Activated naive CD4-positive, alpha-beta T cell treated with anti-CD3 and anti-CD28 coated beads for 36 hours (primary cell): ENCODE measurements at regions not wholly inside any gene's neighbourhood (a gene's known extent, or its start where the extent isn't known, plus 50 kb on each side); places are given as distances from the start of the nearest gene placed in this dataset.

Source experiments
- CTCF ChIA-PET: fragments of 350-600 bp; sonication (Branson Sonifier 250); formaldehyde crosslinking; loops from one replicate; lab custom pipeline; 2021; ENCODE audit warnings: antibody characterized with exemption; lab: Charles Lee
- DNase-seq: peaks from one replicate; pipeline ENCODE4 v3.0.0-alpha.2; 2020
- H3K27ac Mint-ChIP-seq: one replicate; pipeline ENCODE4 v1.8.0; 2021; ENCODE audit warnings: mild to moderate bottlenecking, mixed read lengths
- H3K27me3 Mint-ChIP-seq: one replicate; pipeline ENCODE4 v1.8.0; 2021; ENCODE audit warnings: low read depth, mixed read lengths
- H3K36me3 Mint-ChIP-seq: one replicate; pipeline ENCODE4 v1.8.0; 2021; ENCODE audit warnings: low read depth, mixed read lengths
- H3K4me1 Mint-ChIP-seq: one replicate; pipeline ENCODE4 v1.8.0; 2021; ENCODE audit warnings: low read depth, mixed read lengths
- H3K4me3 Mint-ChIP-seq: one replicate; pipeline ENCODE4 v1.8.0; 2021; ENCODE audit warnings: mild to moderate bottlenecking, moderate library complexity, mixed read lengths
- H3K9me3 Mint-ChIP-seq: one replicate; pipeline ENCODE4 v1.8.0; 2021; ENCODE audit warnings: mixed read lengths
- intact Hi-C: fragments of 100-400 bp; cut with micrococcal nuclease; formaldehyde crosslinking; loops from one replicate; pipeline ENCODE4 v1.15.1; 2023

DNA sequence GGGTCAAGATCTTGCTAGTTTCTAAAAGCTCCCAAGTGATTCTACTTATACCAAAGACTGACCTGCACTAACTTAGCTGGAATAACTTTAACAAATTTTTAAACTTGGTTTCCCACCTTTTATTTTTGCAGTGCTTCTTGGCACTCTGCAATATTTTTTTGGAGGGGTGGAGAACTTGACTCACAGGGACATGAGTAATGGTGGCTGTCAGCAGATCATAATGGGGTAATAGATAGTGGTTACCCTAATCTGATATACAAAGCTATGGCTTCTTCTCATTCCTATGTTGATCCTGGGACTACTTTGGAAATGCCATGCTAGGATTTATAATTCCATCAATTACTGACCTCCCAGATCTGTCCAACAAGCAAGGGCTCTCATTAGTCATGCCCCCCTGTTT lies 295.7 kb downstream of the GPAT3 start:
- no peak overlapping the region for H3K27ac Mint-ChIP-seq

DNA sequence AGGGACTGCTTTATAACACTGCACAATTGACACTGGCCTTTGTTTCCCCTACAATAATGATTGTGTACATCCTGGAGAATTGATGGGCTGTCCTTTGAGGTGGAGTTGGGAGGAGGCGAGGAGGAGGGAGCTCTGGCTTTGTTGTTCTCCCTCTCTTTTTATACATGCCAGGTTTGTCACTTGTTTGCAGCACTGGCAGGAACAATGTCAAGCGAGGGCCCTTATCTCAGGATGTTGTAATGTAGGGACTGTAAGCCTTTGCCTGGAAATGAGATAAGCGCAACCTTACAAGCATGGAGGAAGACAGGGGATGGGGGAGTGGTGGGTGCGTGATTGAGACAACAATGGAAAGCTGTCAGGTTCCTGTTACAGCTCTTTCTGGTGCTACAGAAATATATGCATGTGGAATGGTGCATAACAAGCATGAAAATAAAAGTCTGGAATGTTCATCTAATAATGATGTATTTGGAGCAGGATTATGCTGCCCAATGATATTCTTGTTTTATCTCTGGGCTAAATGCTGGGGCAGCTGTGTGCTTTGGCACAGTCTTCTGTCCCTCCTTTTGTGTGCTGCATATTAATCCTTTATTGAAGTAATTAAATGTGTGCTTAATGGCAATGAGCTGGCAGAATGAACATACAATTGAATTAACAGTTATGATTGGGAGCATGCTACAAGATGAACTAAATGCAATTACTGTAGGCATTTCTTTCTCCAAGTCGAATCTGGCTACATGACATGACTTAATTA lies 294.4 kb downstream of the GPAT3 start:
- Mint-ChIP-seq H3K27me3 (no peaks in the 10 kb centered on the region), H3K9me3 (no peaks in the 10 kb centered on the region), H3K4me1 (no peaks in the 10 kb centered on the region), H3K36me3 (no peaks in the 10 kb centered on the region), H3K4me3 (no peak overlapping the region), H3K27ac (no peak overlapping the region)
- DNase-seq: no peak
- CTCF ChIA-PET: interaction anchor here (0.5 kb wide), 1 partner anchor 452 kb away, joined by 3 read pairs; no protein-coding TSS in a partner anchor
- intact Hi-C loops: no loop called here

More for the DNA sequence above, 295.7 kb downstream of the GPAT3 start:
- no peaks in the 10 kb centered on the region for H3K4me1 Mint-ChIP-seq
- no peak for DNase-seq
- H3K27me3 Mint-ChIP-seq: no peaks in the 10 kb centered on the region
- H3K9me3 Mint-ChIP-seq: no peaks in the 10 kb centered on the region
- intact Hi-C loops: no loop called here
- no peaks in the 10 kb centered on the region for H3K36me3 Mint-ChIP-seq
- H3K4me3 Mint-ChIP-seq: no peak overlapping the region
- CTCF ChIA-PET: no interaction called here

DNA sequence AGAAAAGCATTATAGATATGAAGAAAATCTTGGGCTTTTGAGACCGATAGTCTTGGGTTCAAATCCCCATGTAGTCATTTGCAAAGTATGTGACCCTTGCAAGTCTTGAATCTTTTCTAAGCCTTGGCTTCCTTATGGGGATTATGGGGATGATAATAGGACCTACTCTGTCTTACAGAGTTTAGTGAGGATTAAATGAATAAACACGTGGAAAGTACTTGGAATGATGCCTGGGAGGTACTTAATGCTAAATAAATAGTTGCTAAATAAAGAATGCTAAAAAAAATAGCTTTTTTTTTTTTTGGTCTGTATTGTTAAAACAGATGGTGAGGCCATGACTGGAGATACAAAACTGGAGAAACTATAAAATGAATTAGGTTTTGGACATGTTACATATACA lies 292.7 kb downstream of the GPAT3 start:
- Mint-ChIP-seq H3K9me3 (no peaks in the 10 kb centered on the region), H3K36me3 (no peaks in the 10 kb centered on the region), H3K27me3 (no peaks in the 10 kb centered on the region), H3K27ac (no peak overlapping the region), H3K4me3 (no peak overlapping the region), H3K4me1 (no peaks in the 10 kb centered on the region)
- intact Hi-C loops: no loop called here
- no peak for DNase-seq
- CTCF ChIA-PET: interaction anchor here (0.9 kb wide), 1 partner anchor 9 kb away, joined by 3 read pairs; no protein-coding TSS in a partner anchor

DNA sequence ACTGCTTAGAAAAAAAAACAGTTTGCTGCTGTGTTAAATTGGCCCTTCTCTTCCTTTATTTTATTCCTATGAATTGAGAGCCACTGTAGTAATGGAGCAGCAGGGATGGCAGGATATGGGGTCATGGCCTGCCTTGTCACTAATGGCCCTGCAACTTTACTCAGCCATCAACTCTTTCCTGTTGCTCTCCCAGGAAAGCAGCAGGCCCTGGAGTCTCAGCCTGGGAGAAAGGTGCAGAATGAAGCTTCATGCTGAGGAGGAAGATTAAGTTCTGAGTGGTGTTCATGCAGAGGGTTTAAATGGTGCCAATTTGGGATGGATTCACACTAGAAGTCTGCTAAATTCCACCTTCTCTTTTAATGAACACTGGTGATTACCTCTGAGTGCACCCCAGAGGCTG lies 285.6 kb downstream of the GPAT3 start:
- peaks cover 6% of the 10 kb centered on the region for H3K9me3 Mint-ChIP-seq
- H3K4me3 Mint-ChIP-seq: no peak overlapping the region
- H3K27me3 Mint-ChIP-seq: peaks cover 2% of the 10 kb centered on the region
- H3K36me3 Mint-ChIP-seq: no peaks in the 10 kb centered on the region
- intact Hi-C loops: no loop called here
- H3K27ac Mint-ChIP-seq: no peak overlapping the region
- no peak for DNase-seq
- CTCF ChIA-PET: no interaction called here
- H3K4me1 Mint-ChIP-seq: no peaks in the 10 kb centered on the region

DNA sequence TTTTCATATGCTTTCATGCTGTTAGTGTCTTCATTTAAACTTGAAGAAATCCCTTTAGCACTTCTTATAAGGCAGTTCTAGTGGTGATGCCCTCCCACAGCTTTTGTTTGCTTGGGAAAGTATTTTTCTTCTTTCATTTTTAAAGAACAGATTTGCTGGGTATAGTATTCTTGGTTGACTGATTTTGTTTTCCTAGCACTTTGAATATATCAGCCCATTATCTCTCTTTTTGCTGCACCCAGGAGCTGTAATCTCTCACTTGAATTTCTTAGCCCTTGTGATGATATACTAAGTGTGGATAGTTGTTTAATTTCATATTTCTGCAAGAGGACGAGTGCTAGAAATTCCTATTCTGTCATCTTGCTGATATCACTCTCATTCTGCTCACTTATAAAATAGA lies 283.7 kb downstream of the GPAT3 start:
- intact Hi-C loops: no loop called here
- Mint-ChIP-seq H3K27ac (no peak overlapping the region), H3K4me1 (no peaks in the 10 kb centered on the region), H3K36me3 (no peaks in the 10 kb centered on the region), H3K9me3 (peaks cover 6% of the 10 kb centered on the region), H3K27me3 (peaks cover 2% of the 10 kb centered on the region), H3K4me3 (no peak overlapping the region)
- CTCF ChIA-PET: interaction anchor here (0.8 kb wide), 1 partner anchor 9 kb away, joined by 3 read pairs; no protein-coding TSS in a partner anchor
- no peak for DNase-seq

DNA sequence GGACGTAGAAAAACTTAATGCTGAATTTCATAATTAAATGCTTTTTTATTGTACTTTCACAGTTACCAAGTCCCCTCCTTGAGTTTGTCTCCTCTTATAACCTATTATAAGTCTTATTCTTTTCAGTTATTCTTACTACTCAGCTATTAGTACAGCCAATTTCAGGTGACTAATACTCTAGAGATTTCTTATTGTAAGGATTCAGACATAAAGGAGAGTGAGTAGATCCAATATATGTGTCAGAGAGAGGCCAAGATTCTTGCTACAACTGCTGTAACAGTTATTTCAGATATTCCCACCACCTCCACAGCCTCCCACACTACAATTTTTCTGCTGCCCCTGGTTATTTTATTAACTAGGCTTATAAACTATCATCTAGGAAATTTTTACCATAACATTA lies 274.5 kb downstream of the GPAT3 start:
- no peaks in the 10 kb centered on the region for H3K27me3 Mint-ChIP-seq
- H3K9me3 Mint-ChIP-seq: no peaks in the 10 kb centered on the region
- intact Hi-C loops: no loop called here
- DNase-seq: no peak
- H3K36me3 Mint-ChIP-seq: no peaks in the 10 kb centered on the region
- no peaks in the 10 kb centered on the region for H3K4me1 Mint-ChIP-seq
- H3K27ac Mint-ChIP-seq: no peak overlapping the region
- H3K4me3 Mint-ChIP-seq: no peak overlapping the region
- CTCF ChIA-PET: no interaction called here

DNA sequence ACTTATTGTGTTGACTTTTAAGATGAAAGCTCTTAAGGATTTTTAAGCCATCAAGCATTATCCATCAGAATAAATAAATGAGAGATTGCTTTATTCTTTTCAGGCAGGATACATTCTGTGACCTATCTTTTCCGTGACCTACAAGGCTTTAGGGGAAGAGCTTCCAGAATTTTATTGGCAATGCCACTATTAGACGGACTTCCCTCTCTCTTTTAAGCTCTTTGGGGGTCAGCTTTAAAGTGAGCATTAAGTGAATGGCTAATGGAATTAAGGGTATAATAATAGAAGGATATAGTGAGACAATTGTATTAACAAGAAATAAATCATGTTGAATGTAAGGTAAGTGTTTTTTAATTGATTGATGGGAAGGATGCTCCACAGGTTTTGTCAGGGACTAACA lies 273.7 kb downstream of the GPAT3 start:
- CTCF ChIA-PET: no interaction called here
- Mint-ChIP-seq H3K9me3 (no peaks in the 10 kb centered on the region), H3K36me3 (no peaks in the 10 kb centered on the region), H3K27me3 (no peaks in the 10 kb centered on the region), H3K4me1 (no peaks in the 10 kb centered on the region), H3K4me3 (no peak overlapping the region), H3K27ac (no peak overlapping the region)
- intact Hi-C loops: no loop called here
- DNase-seq: no peak

DNA sequence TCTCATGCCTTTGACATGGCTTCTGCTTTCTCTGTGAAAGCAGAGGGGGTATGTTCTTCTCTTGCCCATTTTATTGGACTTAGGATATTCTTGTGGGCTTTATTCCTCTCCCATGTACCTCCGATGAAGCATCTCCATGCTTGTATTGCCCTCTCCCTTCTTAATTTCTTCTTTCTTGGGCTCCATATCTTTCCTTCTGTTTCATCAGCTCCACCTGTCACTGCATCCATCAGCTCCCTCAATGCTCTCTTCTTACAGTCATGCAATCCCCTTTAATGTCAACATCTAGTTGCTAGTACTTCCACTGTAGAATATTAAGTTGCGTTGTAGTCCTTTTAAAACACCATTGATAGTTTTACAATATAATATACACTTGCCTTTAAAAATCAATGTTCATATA lies 257.6 kb downstream of the GPAT3 start:
- H3K36me3 Mint-ChIP-seq: no peaks in the 10 kb centered on the region
- no peak overlapping the region for H3K27ac Mint-ChIP-seq
- H3K4me3 Mint-ChIP-seq: no peak overlapping the region
- DNase-seq: no peak
- H3K9me3 Mint-ChIP-seq: no peaks in the 10 kb centered on the region
- intact Hi-C loops: no loop called here
- CTCF ChIA-PET: no interaction called here
- H3K27me3 Mint-ChIP-seq: peaks cover 5% of the 10 kb centered on the region
- peaks cover 13% of the 10 kb centered on the region for H3K4me1 Mint-ChIP-seq

DNA sequence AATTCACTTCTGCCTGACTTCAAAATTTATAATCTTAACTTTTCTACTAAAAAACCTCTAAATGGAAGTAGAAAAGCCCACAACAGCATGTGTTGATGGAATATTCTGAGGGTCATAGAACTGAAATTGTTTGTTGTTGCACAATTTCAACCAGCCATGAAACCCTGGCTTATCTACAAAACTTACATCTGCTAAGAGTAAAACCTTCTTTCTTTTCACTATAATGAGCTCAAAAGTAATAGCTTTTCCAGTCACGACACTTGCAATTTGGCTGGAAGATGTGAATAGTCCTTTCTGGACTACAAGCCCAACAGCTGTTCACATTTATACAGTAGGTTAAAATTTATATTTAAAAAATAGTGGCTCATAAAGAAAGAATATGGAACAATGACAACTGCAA lies 250.0 kb downstream of the GPAT3 start:
- Mint-ChIP-seq H3K36me3 (no peaks in the 10 kb centered on the region), H3K4me1 (peaks cover under 1% of the 10 kb centered on the region), H3K4me3 (no peak overlapping the region), H3K27ac (no peak overlapping the region), H3K9me3 (no peaks in the 10 kb centered on the region), H3K27me3 (no peaks in the 10 kb centered on the region)
- no peak for DNase-seq
- intact Hi-C loops: no loop called here
- CTCF ChIA-PET: no interaction called here

DNA sequence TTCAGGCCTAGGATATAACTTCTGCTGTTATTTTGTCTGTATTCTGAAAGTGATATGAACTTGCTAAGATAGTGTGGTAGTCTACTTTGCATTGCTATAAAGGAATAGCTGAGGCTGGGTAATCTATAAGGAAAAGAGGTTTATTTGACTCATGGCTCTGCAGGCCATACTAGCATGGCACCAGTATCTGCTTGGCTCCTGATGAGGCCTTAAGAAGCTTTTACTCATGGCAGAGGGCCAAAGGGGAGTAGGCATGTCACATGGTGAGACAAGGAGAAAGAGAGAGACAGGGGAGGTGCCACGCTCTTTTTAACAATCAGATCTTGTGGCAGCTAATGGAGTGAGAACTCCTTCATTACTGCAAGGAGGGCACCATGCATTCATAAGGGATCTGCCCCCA lies 247.3 kb downstream of the GPAT3 start:
- H3K36me3 Mint-ChIP-seq: no peaks in the 10 kb centered on the region
- no peaks in the 10 kb centered on the region for H3K9me3 Mint-ChIP-seq
- CTCF ChIA-PET: no interaction called here
- intact Hi-C loops: no loop called here
- H3K4me3 Mint-ChIP-seq: no peak overlapping the region
- DNase-seq: no peak
- no peak overlapping the region for H3K27ac Mint-ChIP-seq
- H3K27me3 Mint-ChIP-seq: no peaks in the 10 kb centered on the region
- H3K4me1 Mint-ChIP-seq: no peaks in the 10 kb centered on the region

DNA sequence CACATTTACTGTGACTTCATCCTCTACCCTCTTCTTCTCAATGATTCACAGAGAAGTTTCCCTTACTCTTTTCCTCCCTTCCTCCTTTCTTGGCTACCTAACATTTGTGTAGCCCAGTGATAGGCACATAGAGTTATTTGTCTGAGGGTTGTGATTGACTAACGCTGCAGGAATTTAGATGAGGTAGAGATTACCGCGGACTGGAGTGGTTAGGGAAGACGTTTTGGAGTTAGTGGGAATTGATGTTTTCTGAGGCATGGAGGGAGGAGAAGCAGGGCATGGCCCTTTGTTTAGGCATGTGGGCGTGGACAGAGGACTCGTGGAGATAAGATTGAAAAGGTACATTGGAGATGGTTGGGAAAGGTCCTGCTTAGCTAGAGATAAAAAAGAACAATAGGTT lies 246.7 kb downstream of the GPAT3 start:
- CTCF ChIA-PET: no interaction called here

DNA sequence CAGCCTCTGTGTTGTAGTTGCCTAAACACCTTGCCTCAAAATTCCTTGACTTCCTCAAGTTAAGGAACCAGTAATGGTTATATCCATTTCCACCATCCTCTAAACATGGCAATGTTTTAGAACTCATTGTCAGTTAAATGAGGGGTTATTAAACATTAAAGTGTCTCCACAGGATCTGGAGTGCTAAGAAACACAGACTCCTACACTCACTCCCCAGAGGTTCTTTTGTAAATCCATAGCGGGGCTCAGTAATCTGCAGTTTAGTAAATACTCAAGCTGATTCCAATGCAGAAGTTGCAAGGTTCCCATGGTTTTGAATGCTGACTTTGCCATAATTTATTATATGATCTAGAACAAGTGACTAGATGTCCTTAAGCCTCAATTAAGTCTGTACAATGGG lies 245.5 kb downstream of the GPAT3 start:
- no peaks in the 10 kb centered on the region for H3K4me1 Mint-ChIP-seq
- CTCF ChIA-PET: interaction anchor here (0.6 to 0.7 kb wide), 2 partner anchors 46 to 138 kb away, joined by 3 read pairs; no protein-coding TSS in a partner anchor

More for the DNA sequence above, 246.7 kb downstream of the GPAT3 start:
- Mint-ChIP-seq H3K4me3 (no peak overlapping the region), H3K4me1 (no peaks in the 10 kb centered on the region), H3K27me3 (no peaks in the 10 kb centered on the region), H3K27ac (no peak overlapping the region), H3K36me3 (no peaks in the 10 kb centered on the region), H3K9me3 (no peaks in the 10 kb centered on the region)
- intact Hi-C loops: no loop called here
- DNase-seq: no peak

DNA sequence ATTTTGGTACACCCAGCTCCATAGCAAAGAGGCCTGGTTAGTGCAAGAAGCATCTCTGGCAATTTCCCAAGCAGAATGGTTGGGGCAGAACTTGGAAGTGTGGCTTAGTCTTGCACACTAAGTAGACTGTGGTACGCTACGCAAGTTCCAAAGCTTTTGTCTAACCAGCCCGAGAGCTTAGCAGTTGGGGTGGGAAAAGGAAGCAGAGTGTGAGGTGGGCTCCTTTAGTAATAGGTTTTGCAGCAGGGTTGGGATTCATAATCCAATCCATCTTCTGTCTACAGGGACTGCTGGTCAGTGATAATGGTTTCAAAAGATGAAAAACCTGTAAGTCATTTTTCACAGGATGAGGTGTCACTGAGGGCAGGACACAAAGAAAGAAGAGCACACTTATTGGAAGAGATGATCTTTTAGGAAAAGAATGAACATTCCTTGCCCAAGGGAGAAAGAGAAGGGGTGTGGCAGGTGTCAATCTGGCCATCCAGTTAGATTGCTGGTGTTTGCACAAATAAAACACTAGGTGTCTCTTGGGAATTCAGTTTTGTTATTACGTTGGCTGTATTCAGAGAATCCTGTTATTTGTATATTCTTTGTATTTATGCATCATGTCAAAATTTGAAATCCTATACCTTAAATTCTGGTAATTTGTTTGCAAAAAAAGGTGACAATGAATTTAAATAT lies 244.3 kb downstream of the GPAT3 start:
- DNase-seq: no peak
- Mint-ChIP-seq H3K9me3 (no peaks in the 10 kb centered on the region), H3K4me3 (no peak overlapping the region), H3K27ac (no peak overlapping the region), H3K4me1 (no peaks in the 10 kb centered on the region), H3K27me3 (peaks cover 4% of the 10 kb centered on the region), H3K36me3 (no peaks in the 10 kb centered on the region)
- CTCF ChIA-PET: interaction anchor here (0.9 kb wide), 1 partner anchor 9 kb away, joined by 3 read pairs; no protein-coding TSS in a partner anchor
- intact Hi-C loops: no loop called here

More for the DNA sequence above, 245.5 kb downstream of the GPAT3 start:
- H3K36me3 Mint-ChIP-seq: no peaks in the 10 kb centered on the region
- intact Hi-C loops: no loop called here
- no peaks in the 10 kb centered on the region for H3K9me3 Mint-ChIP-seq
- no peak for DNase-seq
- no peak overlapping the region for H3K4me3 Mint-ChIP-seq
- H3K27ac Mint-ChIP-seq: no peak overlapping the region
- no peaks in the 10 kb centered on the region for H3K27me3 Mint-ChIP-seq
